CD4-positive, alpha-beta T cell treated with Interleukin-17A for 4 hours (primary cell): ENCODE measurements at regions not wholly inside any gene's neighbourhood (a gene's known extent, or its start where the extent isn't known, plus 50 kb on each side); places are given as distances from the start of the nearest gene placed in this dataset.

ENCODE experiments used
- DNase-seq: peaks from one replicate; pipeline ENCODE4 v3.0.0-alpha.2; 2020; ENCODE audit warnings: mixed read lengths

DNA sequence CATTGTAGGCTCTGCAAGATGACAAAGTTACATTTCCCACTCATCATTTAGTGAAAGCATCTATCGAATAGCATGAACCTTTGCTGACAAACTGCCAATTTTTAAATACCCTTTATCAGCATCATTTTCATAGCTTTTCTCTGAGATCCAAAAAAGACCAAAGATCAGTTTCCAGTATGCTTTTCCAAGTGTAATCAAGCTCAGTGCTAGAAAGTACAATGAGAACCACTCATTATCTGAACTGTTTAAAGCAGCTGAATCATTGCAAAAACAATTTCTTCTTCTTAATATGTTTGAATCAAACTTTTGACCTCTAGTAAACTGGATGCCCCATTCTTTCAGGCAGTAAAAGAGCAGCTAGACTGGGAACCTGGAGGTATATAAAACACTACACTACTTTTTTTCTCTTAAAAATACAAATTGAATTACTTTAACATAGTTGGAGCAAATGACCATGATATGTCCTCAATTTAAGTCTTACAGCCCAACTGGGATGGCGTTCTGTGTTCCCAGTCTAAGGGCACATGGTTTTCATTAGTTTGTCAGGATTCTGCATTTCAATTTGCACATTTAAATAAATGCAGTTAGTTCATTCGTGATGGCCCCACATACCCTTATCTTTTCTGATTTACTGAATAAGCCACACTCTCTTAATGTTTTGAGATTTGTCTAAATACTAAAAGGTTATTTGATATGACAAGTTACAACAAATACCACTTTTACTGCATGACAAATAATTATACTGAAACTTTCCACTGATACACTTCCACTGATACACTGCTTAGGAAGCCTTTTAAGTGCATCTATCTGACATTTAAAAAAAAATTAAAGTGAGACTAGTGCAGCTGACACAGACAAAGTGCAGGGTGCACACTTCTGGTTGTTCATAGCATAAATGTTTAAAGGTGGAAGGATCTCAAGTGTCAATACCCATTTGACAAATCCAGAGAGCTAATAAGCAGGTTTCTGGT is 146.0 kb upstream of the FRMD4B start:
- no peak for DNase-seq

DNA sequence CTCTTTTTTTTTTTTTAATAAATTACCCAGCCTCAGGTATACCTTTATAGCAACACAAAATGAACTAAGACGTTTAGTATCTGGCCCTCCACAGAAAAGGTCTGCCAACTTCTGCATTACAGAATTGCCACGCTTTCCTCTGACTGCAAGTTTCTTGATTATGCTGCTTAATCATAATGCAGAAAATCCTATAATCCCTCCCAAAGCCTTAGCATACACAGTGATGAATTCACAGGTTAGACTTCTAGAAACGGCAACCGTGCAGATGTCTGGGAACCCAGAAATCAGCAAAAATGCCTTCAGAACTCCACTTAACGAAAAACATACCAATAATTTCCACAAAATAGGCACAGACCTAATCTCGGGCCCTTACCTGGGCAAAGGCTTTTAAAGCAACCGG is 144.7 kb upstream of the FRMD4B start:
- no peak for DNase-seq

DNA sequence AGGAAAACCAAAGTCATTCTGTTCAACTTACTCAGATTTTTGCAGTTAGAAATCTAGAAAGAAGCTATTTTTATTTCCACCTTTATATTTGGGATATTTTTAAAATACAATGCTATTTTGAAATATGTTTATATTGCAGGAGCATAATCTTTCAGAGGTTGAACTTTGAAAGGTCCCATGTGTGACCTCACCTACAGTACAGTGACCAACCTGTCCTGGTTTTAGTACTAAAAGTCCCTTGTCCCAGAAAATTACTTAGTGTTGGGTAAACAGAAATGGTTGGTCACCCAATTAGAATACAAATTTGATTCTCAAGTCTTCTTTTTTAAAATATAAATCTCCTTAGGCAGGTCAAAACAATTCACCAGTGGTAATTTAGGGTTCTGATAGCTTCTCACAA is 141.6 kb upstream of the FRMD4B start:
- no peak for DNase-seq

DNA sequence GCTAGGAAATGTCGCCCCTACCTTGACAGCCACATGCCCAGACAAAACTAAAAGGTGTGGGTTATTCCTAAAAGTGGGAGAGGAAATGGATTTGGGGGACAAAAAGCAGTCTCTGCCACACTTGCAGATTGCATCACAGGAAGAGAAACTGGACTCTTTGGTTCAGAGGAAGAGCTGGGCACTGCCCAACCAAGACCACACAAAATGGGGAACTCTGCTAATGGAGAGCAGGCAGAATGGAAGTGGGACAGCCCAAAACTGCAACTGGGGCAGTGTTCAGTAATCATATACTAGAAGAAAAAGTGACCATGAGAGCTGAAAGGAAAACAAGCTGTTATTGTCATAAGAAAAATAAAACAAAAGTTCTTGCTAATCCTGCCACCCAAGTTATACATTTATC is 138.9 kb upstream of the FRMD4B start:
- no peak for DNase-seq

GRCh38 chr3:69521286-69521685 is 135.4 kb upstream of the FRMD4B start:
- DNase-seq: no peak

DNA sequence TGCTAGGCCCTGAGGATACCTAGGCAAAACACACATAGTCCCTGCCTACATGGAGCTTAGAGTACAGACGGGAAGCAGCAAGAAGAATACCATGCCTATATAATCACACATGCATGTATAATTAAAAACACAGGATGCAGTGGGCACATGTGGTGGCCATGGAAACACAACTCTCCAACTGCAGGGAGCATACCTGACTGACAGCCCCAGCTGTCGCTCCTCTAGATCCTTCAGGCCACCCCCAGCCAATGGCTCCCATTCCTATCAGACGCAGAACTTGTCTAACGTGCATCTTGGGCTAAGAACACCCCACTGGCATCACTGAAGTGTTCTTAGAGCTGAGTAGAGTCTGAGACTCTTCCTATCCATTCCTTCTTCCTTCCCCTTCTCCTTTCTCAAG is 125.5 kb upstream of the FRMD4B start:
- DNase-seq: no peak

GRCh38 chr3:69510481-69511030 is 124.7 kb upstream of the FRMD4B start:
- no peak for DNase-seq

GRCh38 chr3:69509288-69509687 is 123.4 kb upstream of the FRMD4B start:
- DNase-seq: no peak

- DNase-seq: no peak
These were observed 120.0 kb upstream of the FRMD4B start for GRCh38 chr3:69505770-69506407.

GRCh38 chr3:69504232-69504631 is 118.3 kb upstream of the FRMD4B start:
- no peak for DNase-seq

DNA sequence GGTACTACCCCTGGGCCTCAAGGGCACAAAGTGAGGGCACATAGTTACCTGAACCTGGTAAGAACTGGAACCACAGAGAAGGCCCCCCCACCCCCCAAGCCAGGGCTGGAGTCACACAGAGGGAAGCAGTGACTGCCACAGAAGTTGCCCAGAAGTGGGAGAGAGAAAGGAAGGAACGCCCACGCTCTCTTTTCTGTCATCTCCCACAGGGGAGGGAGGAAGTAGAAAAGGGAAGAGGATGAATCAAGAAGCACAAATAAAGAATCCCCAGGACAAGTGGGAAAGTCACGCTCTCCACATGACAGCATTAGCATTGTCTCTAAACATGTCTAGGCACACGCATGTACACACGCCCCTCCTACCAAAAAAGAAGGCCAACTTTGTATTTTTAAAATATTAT is 114.7 kb upstream of the FRMD4B start:
- DNase-seq: no peak

GRCh38 chr3:69499899-69500421 is 114.1 kb upstream of the FRMD4B start:
- no peak for DNase-seq

- no peak for DNase-seq
These were observed 113.5 kb upstream of the FRMD4B start for GRCh38 chr3:69499422-69499821.

DNA sequence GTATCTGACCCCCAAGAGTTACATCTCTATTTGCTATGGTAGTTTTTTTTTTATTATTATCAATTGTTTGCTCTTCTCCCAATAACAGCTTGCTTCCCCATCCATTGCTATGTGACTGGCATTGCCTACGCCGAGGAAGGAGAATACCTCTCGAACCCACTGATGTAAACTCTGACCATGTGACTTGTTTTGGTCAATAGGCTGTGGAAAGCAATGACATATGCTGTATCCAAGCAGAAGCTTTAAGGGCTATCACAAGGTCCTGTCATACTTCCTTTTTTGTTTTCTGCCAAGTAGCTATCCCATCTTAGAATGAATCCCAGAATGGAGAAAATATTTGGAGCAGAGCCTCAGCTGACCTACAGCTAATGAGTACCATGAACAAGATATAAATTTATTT is 111.0 kb upstream of the FRMD4B start:
- DNase-seq: no peak

DNA sequence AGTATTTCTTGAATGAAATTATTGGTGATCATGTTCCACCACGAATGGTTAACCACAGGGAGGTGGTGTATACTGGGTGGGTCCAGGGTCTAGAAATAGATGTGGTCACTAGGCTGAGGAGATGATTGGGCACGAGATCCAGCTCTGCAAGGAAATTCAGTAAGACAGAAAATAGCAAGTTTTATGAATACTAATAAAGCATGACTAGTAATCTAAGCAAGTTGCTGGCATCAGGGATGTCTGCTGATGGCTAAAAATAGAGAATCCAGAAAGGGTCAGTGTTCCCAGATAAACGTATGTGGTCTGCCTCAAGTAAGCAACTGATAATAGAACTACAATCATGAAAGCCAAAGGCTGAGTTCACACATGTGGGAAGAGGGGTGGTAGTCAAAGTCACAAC is 108.3 kb upstream of the FRMD4B start:
- DNase-seq: no peak

- DNase-seq: no peak
These were observed 107.3 kb upstream of the FRMD4B start for GRCh38 chr3:69493157-69493556.

DNA sequence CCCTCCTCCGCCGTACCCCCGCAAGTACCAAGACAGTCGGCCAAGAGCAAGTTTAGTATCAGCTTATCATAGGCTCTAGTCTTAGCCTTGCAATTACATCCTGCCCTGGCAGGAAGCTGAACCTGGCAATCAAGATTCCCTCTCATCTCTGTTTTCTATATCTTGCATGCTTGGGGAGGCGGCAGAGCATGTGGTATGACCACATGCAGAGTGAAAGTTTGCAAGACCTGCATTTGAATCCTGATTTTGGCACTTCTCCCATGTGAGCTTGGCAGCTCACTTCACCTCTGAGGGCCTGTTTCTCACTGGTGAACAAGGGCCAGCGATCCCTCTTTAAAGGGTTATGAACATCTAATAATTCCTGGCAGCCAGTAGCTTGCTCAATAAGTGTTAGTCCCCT is 106.1 kb upstream of the FRMD4B start:
- DNase-seq: no peak

DNA sequence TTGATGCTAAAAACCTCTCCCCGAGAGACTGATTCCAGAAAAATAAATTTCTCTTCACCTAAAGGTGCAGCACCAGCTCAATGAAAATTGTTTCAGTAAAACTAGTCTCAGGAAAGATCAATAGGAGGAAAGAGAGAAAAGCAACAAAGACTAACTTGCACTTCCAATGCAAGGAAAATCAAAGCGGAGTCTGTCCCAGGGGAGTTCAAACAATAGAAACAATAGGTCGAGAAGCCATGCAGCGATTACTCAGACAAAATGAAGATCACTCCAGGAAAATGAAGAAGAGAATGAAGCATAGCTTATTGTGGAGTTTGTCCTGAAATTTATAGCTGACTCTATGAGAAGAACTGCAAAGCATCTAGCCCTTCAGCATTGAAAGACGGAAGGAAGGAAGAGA is 105.1 kb upstream of the FRMD4B start:
- DNase-seq: no peak

DNA sequence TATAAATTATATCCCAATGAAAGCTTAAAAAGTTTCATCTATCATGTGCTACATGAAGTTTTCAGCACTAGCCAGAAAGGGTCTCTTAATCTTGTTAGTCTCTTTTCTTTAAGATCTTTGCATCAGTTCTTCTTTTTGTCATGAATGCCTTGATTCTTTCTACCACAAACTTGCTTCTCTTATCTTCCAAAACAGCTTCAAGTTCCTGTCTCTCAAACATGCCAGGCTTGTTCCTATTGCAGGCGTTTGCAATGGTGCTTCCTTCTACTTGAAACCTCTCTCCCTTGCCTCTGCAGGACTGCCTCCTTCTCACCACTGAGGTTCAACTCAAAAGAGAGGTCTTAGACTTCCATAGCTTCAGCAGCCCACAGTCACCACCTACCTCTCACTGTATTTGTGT is 104.3 kb upstream of the FRMD4B start:
- no peak for DNase-seq

- DNase-seq: no peak
These were observed 102.1 kb upstream of the FRMD4B start for GRCh38 chr3:69488026-69488425.

DNA sequence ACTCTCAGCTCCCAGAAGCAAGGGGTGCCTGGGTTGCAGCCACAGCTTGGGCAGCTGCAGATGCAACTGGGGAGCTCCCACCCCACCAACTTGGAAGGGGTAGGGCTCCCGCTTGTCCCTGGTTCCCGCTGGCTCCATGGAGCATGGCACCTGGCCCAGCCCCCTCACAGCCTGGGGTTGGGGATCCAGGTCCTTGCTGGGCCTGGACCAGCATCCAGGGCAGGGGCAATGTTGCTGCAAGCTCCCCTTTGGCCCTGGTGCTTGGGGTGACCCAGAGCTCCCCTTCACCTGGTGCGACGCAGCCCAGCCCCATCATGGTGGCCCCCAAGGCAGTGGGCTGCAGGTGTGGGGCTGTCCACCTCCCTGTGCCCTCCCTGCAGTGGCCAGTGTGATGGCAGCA is 99.6 kb upstream of the FRMD4B start:
- DNase-seq: no peak

GRCh38 chr3:69484507-69485393 is 98.9 kb upstream of the FRMD4B start:
- no peak for DNase-seq

DNA sequence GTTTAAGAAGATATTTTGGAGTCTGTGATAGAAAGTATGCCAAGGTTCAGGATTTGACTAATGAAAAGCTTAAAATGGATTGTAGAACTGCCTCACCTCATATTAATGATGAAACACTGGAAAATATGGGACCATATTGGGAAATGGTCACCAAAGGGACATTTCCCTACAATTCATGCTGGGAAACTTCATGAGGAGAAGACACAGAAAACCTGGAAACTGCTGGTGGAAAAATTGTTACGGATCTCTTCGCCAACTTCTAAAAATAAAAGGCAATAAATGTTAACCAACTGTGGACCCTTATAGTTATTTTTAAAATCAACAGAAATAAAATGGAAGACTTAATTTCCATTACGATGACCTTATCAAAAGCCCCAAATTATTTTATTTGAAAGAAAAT is 97.6 kb upstream of the FRMD4B start:
- DNase-seq: no peak
